NCI-H446 (cell line): ENCODE measurements at regions not wholly inside any gene's neighbourhood (a gene's known extent, or its start where the extent isn't known, plus 50 kb on each side); places are given as distances from the start of the nearest gene placed in this dataset.
A peak's percentile ranks its signal among the peaks of the same experiment; 100 is the strongest.

Source experiments
- DNase-seq, 2 experiments: peaks; one replicate each; lab custom pipeline; 2025; lab: John Stamatoyannopoulos, UW

GRCh38 chr1:234732671-234733390, 122.9 kb upstream of the IRF2BP2 start:
- DNase-seq, result no peak

GRCh38 chr1:234732260-234732659, 122.3 kb upstream of the IRF2BP2 start:
- DNase-seq, result no peak

DNA sequence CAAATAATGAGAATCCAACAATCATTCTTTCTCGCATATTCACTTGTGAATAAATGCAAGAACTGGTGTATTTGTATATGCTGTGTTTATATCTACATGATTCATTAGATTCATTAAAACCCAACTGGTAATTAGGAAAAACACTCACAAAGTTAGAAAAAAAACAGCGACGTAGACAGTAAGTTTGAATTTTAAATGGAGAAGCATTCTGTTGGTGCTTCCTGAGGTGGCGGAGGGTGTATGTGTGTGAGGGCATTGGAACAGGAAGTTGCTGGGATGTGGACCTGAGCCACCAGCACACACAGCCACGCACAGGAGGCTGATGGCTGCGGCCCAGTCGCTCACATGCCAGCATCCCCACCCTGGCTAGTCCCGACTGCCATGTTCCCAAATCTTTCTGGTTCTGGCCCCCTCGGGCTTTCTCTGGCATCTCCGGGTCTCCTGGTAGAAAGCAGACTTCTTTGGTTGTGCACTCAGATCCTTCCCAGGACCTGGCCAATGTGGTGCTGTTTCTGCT, 121.6 kb upstream of the IRF2BP2 start:
- DNase-seq, result no peak

DNA sequence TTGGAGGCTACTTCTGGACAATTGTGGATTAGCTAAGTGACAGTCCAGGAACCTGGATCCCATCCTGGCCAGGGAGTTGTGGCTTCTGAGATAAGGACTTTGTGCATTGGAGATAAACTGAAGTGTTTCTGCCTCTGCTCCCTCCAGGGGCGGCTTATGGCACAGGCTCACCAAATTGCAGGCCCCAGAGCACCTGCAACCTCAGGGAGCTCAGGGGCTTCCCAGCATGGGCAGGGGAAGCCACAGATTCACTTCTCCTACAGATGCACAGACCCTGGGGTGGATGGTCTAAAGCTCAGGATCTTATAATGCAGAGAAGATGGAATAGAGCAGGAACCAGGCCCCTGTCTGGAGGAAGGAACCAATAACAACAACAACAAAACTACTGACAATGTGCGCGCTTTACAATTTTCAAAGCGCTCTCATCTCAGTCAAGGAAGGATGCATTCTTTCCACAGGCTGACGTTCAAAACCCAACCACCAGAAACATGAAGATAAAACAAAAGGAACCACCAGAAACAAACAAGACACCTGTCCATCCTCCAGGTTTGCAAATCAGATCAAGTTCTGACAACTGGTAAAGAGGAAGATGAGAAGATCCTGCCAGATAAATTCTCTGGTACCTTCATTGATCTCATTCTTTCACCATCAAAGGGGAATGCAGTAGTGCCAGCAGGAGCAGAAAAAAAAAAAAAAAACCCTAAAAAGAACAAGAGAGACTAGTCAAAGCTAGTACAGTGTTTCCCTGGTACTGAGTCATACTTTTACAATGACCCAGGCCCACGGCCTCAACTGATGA, 121.0 kb upstream of the IRF2BP2 start:
- no peak for DNase-seq

- DNase-seq, result no peak
Observed at GRCh38 chr1:234730475-234730769, 120.4 kb upstream of the IRF2BP2 start.

GRCh38 chr1:234729561-234730474, 119.8 kb upstream of the IRF2BP2 start:
- no peak for DNase-seq

DNA sequence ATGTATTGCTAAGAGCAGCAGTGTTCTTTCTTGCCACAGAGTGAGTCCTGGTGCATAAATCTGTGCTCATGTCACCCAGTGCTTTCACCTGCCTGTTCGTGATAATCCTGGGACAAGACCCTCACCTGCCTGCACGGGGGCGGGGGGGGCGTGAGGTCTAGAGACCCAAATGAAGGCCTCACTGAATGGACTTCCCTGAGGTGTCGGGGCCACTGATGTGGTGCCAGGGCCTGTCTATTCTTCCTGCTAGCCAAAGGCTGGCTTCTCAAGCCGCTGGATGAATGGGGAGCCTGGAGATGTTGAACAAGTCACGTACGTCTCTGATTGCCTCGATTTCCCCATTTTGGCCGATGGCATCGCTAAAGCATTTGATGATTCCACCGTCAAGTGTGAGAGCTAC, 118.8 kb upstream of the IRF2BP2 start:
- no peak for DNase-seq

- DNase-seq, result peak in 1 of 2 experiments; percentile 48
Observed at GRCh38 chr1:234727018-234727940, 117.3 kb upstream of the IRF2BP2 start.

DNA sequence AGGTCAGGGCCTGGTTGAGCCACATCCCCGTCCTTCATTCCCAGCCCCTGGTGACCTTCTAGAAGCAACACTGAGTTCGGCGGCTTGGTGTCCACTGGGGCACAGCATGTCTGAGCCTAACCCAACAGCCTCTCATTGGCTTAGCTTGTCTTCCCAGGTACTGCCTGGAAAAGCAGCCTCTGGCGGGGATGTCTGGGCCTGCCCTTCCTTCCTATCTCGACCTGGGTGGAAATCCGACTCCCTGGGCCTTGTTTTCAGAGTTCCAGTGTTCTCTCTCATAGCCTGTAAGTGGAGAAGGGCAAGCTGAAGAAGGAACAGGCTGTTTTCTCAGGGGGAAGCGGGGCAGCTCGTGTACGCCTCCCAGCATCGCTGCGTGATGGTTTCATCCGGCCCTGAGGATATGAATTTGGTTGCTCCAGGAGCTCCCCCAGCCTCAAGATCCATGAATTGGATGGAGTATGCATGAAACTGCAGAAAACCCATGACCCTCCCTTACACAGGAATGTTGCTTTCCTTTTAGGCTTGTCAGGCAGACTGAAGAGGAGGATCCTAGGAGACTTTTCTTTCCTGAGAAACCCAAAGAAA, 116.5 kb upstream of the IRF2BP2 start:
- DNase-seq, result no peak

DNA sequence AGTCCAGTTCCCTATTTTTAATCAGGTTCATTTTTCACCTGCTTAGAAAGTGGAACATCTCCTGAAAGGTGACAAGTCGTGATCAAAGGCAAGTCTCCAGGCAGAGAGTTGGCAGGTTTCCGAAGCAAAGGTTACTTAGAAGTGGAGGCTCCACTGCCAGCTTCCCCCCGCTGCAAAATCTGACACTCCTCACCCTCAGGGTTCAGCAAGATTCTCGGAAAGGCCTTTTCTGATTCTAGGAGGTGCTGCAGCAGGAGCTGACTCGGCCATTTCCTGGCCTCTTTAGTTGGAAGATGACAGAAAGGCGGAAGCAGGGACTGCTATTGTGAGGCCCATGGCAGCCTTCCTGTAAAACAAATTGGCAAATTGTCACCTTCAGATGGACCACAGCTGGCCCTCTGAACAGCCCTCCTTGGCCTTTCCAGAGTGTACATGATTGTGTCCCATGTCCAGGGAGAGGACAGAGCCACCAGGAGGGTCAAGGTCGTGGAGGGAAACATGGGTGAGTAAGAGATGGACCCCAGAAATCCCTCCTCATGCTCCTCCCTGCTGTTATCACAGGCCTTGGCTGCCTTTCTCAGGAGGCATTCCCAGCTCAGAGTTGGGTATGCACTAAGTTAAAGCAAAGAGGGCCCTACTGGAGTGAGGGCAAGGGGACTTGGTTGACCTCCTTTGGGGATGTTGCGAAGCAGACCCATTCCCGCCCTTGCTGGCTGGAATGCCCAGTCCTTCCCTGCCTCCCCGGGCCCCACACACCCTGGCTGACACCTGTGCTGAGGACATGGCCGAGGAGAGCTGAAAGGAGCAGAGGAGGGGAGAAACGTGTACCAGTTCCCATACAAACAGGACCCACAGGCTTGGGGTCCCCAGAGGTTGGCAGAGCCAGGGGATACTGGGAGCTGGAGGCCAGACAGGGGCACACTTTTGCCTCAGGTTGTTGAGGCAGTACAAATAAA, 115.5 kb upstream of the IRF2BP2 start:
- DNase-seq, result peak; percentile 36 to 69

- DNase-seq, result peak in 1 of 2 experiments; percentile 93
Observed at GRCh38 chr1:234724516-234725176, 114.7 kb upstream of the IRF2BP2 start.

DNA sequence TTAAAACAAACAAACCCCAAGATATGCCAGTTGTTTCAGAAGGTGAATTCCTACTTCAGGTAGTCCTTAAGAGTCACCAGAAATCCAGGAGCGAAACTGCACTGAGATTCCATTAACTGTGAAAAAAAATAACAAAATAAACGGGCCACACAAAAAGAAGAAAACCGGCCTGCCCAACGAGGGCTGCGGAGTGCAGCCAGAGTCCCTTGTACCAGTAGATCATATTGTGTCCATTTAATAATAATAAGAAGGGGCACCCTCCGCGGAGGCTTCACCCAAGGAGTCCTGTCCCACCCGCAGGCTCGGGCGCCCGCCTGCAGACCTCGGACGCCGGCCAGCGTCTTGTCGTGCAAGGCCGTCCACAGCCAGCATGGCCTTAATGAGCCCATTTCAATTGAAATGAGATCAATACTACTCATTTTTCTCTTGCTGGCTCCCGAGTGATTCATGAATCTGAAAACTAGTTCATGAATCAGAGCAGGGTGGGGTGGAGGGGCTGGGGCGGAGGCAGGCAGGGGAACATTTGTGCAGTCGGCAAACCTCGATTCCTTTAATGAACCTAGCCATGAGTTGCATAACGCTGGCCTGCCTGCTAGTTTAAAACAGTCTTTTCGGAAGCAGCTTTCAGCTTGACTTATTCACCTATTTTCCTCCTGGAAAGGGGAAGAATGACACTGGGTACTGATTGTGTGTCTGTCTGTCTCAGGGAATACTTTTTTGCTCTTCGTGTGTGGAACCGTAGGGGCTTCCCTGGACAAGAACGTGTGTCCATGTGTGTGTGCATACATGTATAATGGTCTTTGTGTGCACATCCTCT, 113.1 kb upstream of the IRF2BP2 start:
- peak; percentile 87 to 93 for DNase-seq

DNA sequence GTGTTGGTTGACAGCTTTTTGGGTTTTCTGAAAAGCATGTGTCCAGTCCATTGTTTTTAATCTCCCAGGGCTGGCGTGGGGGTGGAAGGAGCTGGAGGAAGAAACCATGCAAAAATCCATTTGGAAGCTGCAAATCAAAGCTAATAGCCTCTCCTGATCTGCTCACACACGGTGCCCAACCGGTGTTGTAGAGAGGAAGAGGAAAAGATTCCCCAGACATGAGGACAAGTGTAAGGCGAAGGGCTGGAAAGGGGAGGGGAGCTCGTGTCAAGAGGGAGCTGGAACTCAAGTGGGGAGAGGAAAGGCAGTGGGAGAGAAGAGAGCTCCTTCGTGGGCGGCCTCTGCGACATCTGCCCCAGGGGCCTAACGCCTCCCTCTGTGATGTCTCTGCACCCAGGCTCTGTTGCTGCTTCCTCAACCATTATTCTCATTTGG, 112.3 kb upstream of the IRF2BP2 start:
- DNase-seq, result peak in 1 of 2 experiments; percentile 46

DNA sequence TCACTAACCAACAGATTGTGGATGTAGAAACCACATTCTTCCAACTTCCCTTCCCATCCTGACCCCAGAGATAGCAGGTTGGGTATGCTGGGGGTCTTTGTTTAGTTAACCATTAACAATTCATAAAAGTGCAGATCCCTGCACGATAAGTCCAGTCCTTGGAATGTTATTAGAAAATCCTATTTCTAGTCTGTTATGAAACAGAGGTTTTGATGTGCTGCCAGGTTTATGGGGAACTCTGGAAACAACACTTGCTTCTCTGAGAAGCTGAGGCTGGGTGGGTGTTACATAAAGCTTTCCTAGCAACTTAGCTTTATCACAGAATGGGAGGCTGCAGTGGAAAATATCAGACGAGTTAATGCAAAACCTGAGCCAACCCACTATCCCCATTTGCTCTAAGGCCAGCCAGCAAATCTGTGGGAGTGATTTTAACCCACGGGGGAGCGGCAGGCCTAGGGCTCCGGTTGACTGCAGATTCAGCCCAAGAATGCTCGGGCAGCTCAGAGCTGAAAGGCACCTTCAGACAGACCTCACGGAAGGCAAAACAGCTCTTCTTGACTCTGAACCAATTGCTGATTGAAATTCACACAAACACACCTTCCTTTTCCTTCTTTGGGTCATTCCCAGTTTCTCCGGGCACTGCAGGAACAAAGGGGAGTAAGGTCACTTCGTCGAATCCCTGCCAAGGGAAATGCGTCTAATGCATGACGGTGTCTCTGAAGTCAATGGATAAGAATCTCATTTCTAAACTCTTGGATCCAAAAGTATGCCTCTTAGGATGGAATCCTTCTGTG, 111.7 kb upstream of the IRF2BP2 start:
- peak in 1 of 2 experiments; percentile 45 for DNase-seq

- no peak for DNase-seq
Observed at GRCh38 chr1:234720709-234721441, 110.9 kb upstream of the IRF2BP2 start.

DNA sequence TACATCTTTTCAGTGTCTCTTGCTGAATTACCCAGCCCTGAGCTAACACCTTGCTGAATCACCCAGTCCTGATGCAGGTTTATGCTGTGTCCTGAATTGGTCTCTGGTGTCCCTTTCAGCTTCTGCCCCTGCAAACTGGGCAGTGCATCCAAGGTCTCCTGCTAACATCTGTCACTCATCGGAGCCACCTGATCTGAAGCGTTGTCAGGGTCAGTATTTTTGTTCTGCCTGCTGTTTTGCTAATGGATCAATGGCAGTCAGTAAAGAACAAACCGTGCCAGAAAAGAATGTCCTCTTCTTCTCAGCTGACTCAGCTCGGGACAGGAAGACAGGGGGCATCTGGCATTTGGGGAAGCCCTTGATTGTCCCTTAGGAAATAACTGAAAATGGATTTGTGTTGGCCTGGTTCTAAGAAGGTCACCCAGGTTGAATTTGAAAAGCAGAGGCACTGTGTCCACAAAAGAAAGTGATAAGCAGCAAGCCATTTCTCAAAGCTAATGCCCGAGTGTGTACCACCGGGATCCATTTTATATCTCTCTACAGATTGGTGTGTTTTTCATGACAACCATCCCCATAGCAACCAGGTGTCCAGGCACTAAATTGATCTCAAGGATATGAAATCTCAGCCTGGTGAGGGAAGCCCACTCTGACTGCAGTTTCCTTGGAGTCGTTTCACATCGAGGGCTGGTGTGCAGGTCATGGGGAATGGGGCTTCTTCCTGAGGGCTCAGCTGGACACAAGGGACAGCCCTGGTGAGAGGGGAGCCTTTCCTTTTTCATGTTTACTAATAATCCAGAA, 109.7 kb upstream of the IRF2BP2 start:
- DNase-seq, result no peak
